Testis (tissue), 2 donors: ENCODE measurements at regions not wholly inside any gene's neighbourhood (a gene's known extent, or its start where the extent isn't known, plus 50 kb on each side); places are given as distances from the start of the nearest gene placed in this dataset.

ENCODE experiments used
- POLR2A ChIP-seq: fragments of 450-650 bp; IDR thresholded peaks from one replicate; pipeline ENCODE4 v1.6.1; 2017; ENCODE audit warnings: antibody characterized with exemption, mild to moderate bottlenecking, moderate library complexity
- TF ChIP-seq, protein P1 (sequence below), 3 experiments: fragments of 450-650 bp in 2 of 3; fragments of 200-600 bp in 1 of 3; sonication (generic) in 1 of 3; IDR thresholded peaks; one replicate each; pipeline ENCODE4 v1.5.1; 2016 to 2019; ENCODE audit warnings: antibody characterized with exemption in 3 of 3, mild to moderate bottlenecking in 2 of 3, moderate library complexity in 1 of 3

DNA sequence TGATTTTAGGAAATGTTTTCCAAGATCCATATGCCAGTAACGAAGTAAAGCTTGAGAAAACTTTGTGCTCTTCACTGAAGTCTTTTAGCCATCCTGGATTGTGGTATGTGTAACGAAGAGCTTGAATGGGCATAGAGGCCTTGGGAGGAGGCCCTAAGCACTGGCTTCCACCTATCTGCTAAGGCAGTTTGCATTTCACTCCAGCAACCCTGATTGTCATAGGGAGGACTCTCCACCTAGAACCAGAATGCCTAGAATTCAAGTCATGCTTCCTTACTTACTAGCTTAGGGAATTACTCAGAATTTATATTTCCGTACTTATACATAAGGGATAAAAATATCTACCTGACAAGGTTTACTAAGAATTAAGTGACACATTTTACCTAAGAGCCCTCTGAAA lies 451.5 kb downstream of the FBXO15 start:
- TF ChIP-seq, protein P1, sequence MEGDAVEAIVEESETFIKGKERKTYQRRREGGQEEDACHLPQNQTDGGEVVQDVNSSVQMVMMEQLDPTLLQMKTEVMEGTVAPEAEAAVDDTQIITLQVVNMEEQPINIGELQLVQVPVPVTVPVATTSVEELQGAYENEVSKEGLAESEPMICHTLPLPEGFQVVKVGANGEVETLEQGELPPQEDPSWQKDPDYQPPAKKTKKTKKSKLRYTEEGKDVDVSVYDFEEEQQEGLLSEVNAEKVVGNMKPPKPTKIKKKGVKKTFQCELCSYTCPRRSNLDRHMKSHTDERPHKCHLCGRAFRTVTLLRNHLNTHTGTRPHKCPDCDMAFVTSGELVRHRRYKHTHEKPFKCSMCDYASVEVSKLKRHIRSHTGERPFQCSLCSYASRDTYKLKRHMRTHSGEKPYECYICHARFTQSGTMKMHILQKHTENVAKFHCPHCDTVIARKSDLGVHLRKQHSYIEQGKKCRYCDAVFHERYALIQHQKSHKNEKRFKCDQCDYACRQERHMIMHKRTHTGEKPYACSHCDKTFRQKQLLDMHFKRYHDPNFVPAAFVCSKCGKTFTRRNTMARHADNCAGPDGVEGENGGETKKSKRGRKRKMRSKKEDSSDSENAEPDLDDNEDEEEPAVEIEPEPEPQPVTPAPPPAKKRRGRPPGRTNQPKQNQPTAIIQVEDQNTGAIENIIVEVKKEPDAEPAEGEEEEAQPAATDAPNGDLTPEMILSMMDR (IDR thresholded peaks at IDR 0.05), result no peak
- no peak for TF ChIP-seq POLR2A
